ENCODE measurements at regions not wholly inside any gene's neighbourhood (a gene's known extent, or its start where the extent isn't known, plus 50 kb on each side); places are given as distances from the start of the nearest gene placed in this dataset.

DNA sequence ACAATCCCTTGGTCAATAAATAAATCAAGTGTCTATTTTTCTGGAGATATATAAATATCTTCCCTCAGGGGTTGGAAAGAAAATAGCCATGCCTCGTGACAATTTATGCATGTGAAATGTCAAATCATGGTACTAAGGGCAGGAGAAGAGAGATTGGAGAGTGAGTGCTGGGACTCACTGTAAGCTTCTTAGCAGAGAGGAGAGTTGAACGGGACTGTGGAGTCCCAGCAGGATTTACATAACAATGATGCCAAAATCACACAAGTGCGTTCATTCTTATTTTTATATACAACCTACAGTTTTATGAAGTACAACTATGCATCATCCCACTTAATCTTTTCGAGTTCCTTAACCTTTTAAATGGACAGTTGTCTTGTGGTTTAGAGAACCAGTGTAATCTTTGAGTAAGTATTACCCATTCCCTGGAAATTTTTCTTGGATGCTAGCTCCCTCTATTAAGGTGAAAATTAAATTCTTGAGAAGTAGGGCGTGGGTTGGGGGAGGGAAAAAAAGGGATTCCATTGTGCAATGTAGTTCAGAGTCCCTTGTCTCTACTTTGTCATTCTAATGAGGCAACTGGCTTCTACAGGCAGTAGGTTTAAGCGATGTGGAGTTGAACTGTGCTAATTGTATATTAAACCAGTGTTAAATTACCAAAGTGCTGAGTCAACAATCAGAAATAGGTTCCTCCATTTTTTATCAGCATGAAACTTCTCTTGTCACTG lies 143.6 kb upstream of the EPHA4 start:
- H3K27me3 ChIP-seq (replicated peaks; ENCODE audit: insufficient read depth, low read depth, low read length, poor library complexity): no peaks in the 10 kb centered on the region
- H3K4me3 ChIP-seq (ENCODE audit: low read depth, low read length, poor library complexity, severe bottlenecking): no peak overlapping the region
- ChIA-PET POLR2A (ENCODE audit: low non-redundant PET) (no interaction called here), CTCF (no interaction called here)
- no peaks in the 10 kb centered on the region for H3K36me3 ChIP-seq (ENCODE audit: insufficient read depth, low read length, poor library complexity, severe bottlenecking)
- no peaks in the 10 kb centered on the region for H3K9me3 ChIP-seq (ENCODE audit: low read depth, low read length, poor library complexity, severe bottlenecking)
- DNase-seq (ENCODE audit: low spot score): no peak
- H3K4me1 ChIP-seq (ENCODE audit: insufficient read depth, low read length, poor library complexity, severe bottlenecking): no peaks in the 10 kb centered on the region
- intact Hi-C loops (cut with micrococcal nuclease; ENCODE audit: unreplicated experiment): no loop called here
- no peak overlapping the region for H3K27ac ChIP-seq (ENCODE audit: low read depth, low read length, poor library complexity, severe bottlenecking)
- BruUV-seq (replicated peaks): no TSS peak
- TF ChIP-seq EZH2 (IDR thresholded peaks at IDR 0.05; ENCODE audit: borderline replicate concordance, low read depth, low read length, poor library complexity, severe bottlenecking): no peak
- TF ChIP-seq, protein P1, sequence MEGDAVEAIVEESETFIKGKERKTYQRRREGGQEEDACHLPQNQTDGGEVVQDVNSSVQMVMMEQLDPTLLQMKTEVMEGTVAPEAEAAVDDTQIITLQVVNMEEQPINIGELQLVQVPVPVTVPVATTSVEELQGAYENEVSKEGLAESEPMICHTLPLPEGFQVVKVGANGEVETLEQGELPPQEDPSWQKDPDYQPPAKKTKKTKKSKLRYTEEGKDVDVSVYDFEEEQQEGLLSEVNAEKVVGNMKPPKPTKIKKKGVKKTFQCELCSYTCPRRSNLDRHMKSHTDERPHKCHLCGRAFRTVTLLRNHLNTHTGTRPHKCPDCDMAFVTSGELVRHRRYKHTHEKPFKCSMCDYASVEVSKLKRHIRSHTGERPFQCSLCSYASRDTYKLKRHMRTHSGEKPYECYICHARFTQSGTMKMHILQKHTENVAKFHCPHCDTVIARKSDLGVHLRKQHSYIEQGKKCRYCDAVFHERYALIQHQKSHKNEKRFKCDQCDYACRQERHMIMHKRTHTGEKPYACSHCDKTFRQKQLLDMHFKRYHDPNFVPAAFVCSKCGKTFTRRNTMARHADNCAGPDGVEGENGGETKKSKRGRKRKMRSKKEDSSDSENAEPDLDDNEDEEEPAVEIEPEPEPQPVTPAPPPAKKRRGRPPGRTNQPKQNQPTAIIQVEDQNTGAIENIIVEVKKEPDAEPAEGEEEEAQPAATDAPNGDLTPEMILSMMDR (conservative IDR thresholded peaks at IDR 0.05; ENCODE audit: low read depth, low read length): no peak

DNA sequence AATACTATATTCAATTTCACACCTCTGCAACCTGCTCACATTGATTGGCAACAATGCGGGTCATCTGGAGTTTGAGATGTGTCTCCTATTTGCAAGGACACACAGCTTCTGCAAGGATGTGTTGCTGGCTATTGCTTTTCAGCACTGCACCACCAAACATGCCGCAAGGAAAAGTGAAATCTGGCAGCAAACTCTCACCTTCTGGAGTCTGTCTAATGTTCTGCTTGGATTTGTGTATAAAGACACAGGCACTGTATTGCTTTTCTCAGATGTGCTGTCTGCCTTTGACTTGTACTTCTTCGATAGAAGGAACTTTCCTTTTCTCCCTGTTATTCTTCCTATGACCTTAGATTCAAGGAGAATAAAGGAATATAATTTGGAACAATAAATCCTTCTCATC lies 138.6 kb upstream of the EPHA4 start:
- ChIA-PET CTCF (no interaction called here), POLR2A (ENCODE audit: low non-redundant PET) (no interaction called here)
- H3K9me3 ChIP-seq (ENCODE audit: low read depth, low read length, poor library complexity, severe bottlenecking): no peaks in the 10 kb centered on the region
- no peak overlapping the region for H3K4me3 ChIP-seq (ENCODE audit: low read depth, low read length, poor library complexity, severe bottlenecking)
- intact Hi-C loops (cut with micrococcal nuclease; ENCODE audit: unreplicated experiment): no loop called here
- H3K36me3 ChIP-seq (ENCODE audit: insufficient read depth, low read length, poor library complexity, severe bottlenecking): no peaks in the 10 kb centered on the region
- BruUV-seq (replicated peaks): no TSS peak
- H3K27me3 ChIP-seq (replicated peaks; ENCODE audit: insufficient read depth, low read depth, low read length, poor library complexity): no peaks in the 10 kb centered on the region
- DNase-seq (ENCODE audit: low spot score): no peak
- H3K27ac ChIP-seq (ENCODE audit: low read depth, low read length, poor library complexity, severe bottlenecking): no peak overlapping the region
- no peak for TF ChIP-seq EZH2 (IDR thresholded peaks at IDR 0.05; ENCODE audit: borderline replicate concordance, low read depth, low read length, poor library complexity, severe bottlenecking)
- TF ChIP-seq, protein P1 (conservative IDR thresholded peaks at IDR 0.05; ENCODE audit: low read depth, low read length): no peak
- H3K4me1 ChIP-seq (ENCODE audit: insufficient read depth, low read length, poor library complexity, severe bottlenecking): no peaks in the 10 kb centered on the region

- no peak for DNase-seq (ENCODE audit: low spot score)
- CTCF ChIA-PET: no interaction called here
- Histone ChIP-seq H3K36me3 (ENCODE audit: insufficient read depth, low read length, poor library complexity, severe bottlenecking) (no peaks in the 10 kb centered on the region), H3K4me1 (ENCODE audit: insufficient read depth, low read length, poor library complexity, severe bottlenecking) (no peaks in the 10 kb centered on the region), H3K4me3 (ENCODE audit: low read depth, low read length, poor library complexity, severe bottlenecking) (no peak overlapping the region), H3K27ac (ENCODE audit: low read depth, low read length, poor library complexity, severe bottlenecking) (no peak overlapping the region), H3K9me3 (ENCODE audit: low read depth, low read length, poor library complexity, severe bottlenecking) (no peaks in the 10 kb centered on the region), H3K27me3 (replicated peaks; ENCODE audit: insufficient read depth, low read depth, low read length, poor library complexity) (no peaks in the 10 kb centered on the region)
- POLR2A ChIA-PET (ENCODE audit: low non-redundant PET): no interaction called here
- intact Hi-C loops (cut with micrococcal nuclease; ENCODE audit: unreplicated experiment): no loop called here
- no TSS peak for BruUV-seq (replicated peaks)
- TF ChIP-seq, protein P1 (conservative IDR thresholded peaks at IDR 0.05; ENCODE audit: low read depth, low read length): no peak
Measured at GRCh38 chr2:221708902-221709301, 136.8 kb upstream of the EPHA4 start.
